Fibroblast of mammary gland (primary cell): ENCODE measurements at regions not wholly inside any gene's neighbourhood (a gene's known extent, or its start where the extent isn't known, plus 50 kb on each side); places are given as distances from the start of the nearest gene placed in this dataset.

Experiments
- DNase-seq: peaks from one replicate; pipeline ENCODE4 v3.0.0-alpha.2; 2010; ENCODE audit warnings: low read depth
- H3K4me3 ChIP-seq: 2 replicates; pipeline ENCODE4 v1.5.1; 2011; ENCODE audit warnings: low read depth, mild to moderate bottlenecking, low read length, moderate library complexity; ENCODE audit not compliant: control insufficient read depth
- TF ChIP-seq, protein P1 (sequence below): conservative IDR thresholded peaks from 2 replicates; pipeline ENCODE4 v1.5.1; 2011; ENCODE audit warnings: low read depth, low read length, inconsistent platforms; ENCODE audit not compliant: control insufficient read depth, insufficient read depth

DNA sequence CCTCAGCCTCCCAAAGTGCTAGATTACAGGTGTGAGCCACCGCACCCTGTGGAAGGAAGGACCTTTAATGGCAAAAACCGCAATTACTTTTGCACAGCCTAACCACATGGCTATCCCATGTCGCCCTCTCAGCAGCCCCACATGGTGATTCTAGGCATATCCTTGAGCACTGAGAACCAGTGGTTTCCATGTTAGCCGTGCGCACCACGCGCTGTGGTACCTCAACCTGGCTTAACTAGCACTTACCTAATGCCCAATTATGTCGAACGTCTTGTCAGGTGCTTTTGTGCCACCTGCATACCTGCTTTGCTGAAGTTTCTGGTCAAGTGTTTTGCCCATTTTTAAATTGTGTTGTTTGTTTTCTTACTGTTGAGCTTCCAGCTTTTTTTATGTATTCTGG lies 697.9 kb downstream of the BRD1 start:
- TF ChIP-seq, protein P1, sequence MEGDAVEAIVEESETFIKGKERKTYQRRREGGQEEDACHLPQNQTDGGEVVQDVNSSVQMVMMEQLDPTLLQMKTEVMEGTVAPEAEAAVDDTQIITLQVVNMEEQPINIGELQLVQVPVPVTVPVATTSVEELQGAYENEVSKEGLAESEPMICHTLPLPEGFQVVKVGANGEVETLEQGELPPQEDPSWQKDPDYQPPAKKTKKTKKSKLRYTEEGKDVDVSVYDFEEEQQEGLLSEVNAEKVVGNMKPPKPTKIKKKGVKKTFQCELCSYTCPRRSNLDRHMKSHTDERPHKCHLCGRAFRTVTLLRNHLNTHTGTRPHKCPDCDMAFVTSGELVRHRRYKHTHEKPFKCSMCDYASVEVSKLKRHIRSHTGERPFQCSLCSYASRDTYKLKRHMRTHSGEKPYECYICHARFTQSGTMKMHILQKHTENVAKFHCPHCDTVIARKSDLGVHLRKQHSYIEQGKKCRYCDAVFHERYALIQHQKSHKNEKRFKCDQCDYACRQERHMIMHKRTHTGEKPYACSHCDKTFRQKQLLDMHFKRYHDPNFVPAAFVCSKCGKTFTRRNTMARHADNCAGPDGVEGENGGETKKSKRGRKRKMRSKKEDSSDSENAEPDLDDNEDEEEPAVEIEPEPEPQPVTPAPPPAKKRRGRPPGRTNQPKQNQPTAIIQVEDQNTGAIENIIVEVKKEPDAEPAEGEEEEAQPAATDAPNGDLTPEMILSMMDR = no peak
- H3K4me3 ChIP-seq = no peak overlapping the region
- no peak for DNase-seq

DNA sequence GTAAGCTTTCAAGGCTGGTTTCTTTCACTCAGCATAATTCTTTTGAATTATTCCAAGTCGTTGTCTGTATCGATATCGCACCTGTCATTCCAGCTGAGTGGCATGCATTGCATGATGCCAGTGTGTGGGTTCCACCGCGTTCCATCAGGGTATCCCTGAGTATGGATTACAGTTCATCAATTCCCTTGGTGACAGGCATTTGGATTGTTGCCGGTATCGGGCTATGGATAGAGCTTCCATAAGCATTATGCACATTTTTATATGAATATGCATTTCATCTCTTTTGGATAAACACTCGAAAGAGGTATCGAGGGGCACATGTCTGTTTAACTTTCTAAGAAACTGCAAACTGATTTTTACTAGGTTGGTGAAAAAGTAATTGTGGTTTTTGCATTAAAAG lies 698.8 kb downstream of the BRD1 start:
- DNase-seq = no peak
- no peak overlapping the region for H3K4me3 ChIP-seq
- TF ChIP-seq, protein P1 = no peak

DNA sequence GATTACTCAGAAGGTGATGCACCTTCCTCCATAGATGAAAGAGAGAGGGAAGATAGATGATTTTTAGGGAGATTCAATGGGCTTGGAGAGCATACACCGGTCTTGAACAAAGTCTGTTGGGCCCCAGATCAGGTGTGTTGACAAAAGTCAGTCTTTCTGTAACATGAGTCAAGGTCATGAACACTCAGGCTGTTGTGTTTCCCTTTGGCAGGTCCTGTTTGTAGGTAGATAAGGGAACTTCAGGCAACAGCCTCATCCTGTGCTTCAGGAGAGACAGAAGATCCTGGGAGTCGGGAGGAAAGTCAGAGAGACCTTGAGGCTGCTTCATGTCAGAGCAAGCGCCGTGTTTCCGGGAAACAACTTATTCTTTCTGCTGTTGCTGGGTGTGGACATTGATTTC lies 703.1 kb downstream of the BRD1 start:
- TF ChIP-seq, protein P1 = no peak
- no peak for DNase-seq
- H3K4me3 ChIP-seq = no peak overlapping the region

DNA sequence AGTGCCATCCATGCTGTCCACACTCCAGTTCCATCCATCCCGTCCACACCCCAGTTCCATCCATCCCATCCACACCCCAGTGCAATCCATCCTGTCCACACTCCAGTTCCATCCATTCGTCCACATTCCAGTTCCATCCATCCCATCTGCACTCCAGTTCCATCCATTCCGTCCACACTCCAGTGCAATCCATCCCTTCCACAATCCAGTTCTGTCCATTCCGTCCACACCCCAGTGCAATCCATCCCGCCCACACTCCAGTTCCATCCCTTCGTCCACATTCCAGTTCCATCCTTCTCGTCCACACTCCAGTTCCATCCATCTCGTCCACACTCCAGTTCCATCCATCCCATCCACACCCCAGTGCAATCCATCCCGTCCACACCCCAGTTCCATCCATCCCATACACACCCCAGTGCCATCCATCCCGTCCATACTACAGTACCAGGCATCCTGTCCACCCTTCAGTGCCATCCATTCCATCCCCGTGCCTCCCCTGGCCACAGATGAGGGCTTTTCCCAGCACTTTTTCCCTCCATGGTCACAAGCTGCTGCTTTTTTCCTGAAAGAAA lies 704.0 kb downstream of the BRD1 start:
- no peak overlapping the region for H3K4me3 ChIP-seq
- TF ChIP-seq, protein P1 = no peak
- no peak for DNase-seq

DNA sequence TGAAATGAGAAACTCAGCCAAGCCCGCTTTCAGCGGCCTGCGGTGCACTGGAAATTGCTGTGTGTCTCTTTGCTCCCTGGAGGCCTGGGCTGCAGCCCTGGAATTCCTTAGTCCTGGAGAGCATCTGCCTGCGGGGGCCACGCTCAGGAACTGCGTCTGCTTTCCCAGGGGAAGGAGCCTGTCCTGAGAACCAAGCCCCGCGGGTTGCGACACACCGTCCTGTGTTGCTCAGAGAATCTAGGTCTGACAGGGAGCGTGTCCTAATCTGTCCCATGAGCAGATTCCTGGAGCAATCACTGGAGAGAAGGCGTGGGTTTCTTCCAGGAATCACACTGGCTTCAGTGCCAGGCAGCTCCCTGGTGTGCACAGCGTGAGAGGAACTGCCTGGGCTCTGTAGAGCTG lies 708.1 kb downstream of the BRD1 start:
- no peak for DNase-seq
- TF ChIP-seq, protein P1 = no peak
- H3K4me3 ChIP-seq = no peak overlapping the region

DNA sequence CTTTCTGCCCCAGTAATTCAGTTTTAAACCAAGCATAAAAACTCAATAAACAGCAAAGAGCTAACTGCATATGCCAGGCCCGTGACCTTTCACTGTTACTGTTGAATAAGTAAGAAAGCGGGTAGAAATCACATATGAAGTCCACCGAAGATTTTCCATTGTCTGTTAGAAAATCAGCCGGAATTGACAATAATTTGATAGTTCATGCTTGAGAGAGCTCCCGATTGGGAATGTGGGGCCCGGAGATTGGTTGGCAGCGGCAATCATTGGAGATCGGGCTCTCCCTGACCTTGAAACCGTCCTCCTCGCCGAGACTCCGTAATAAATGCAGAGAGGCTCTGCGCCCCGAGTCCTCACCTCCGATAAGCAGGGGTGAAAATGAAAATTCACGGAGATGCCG lies 709.6 kb downstream of the BRD1 start:
- no peak overlapping the region for H3K4me3 ChIP-seq
- TF ChIP-seq, protein P1 = no peak
- DNase-seq = no peak

DNA sequence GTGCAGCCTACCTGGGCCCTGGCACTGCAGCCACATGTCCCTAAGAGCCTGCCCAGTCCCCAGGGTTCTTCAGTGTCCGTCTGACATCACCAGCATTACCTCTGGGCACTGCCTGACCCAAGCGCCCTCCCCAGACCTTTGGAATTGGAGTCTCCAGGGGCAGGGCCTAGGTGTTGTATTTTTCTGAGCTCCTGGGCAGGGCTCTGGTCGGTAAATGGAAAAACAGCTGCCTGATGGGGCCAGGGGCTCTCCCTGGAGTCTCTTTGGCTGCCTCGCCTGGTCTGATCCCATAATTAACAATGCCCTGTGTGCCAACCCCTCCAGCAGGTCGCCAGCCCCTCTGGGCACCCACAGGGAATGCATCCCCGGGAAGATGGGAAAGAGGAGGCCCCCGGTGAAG lies 710.2 kb downstream of the BRD1 start:
- no peak overlapping the region for H3K4me3 ChIP-seq
- no peak for DNase-seq
- TF ChIP-seq, protein P1 = no peak
